Astrocyte of the spinal cord (primary cell): ENCODE measurements at regions not wholly inside any gene's neighbourhood (a gene's known extent, or its start where the extent isn't known, plus 50 kb on each side); places are given as distances from the start of the nearest gene placed in this dataset.

Experiments
- DNase-seq: peaks from one replicate; pipeline ENCODE4 v3.0.0; 2011; ENCODE audit warnings: low read depth, low spot score
- H3K4me3 ChIP-seq: 2 replicates; pipeline ENCODE4 v1.5.1; 2011; ENCODE audit warnings: low read depth, mild to moderate bottlenecking, low read length, moderate library complexity
- CTCF ChIP-seq: IDR thresholded peaks from 2 replicates; pipeline ENCODE4 v1.5.1; 2012; ENCODE audit warnings: low read depth, mild to moderate bottlenecking, low read length, inconsistent platforms
- in situ Hi-C: cut with HindIII; loops from 2 replicates; pipeline ENCODE4 v1.10.0; 2017; ENCODE audit warnings: low sequenced_read_pairs

GRCh38 chr12:88400302-88400701, 180.0 kb downstream of the KITLG start:
- no peak for DNase-seq
- no peak overlapping the region for H3K4me3 ChIP-seq
- no peak for TF ChIP-seq CTCF
- in situ Hi-C loops = no loop called here

DNA sequence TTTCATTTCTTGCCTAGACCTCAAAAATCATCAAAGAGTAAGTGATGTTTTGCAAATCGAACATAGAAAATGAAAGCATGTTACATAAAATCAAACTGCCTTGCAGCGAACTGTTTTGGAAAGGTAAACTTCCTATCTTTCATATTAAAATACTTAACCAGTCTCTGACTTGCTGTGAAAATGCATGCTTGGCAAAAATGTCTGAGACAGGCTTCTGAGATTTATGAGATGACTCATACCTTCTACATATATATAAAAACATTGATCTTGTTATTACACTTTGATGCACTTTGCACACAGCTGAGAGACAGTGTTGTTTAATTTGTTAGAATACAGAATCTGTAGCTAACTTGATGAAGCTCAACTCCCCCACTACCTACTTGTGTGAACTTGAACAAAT, 179.1 kb downstream of the KITLG start:
- peak; percentile 47 for DNase-seq
- in situ Hi-C loops = no loop called here
- no peak for TF ChIP-seq CTCF
- H3K4me3 ChIP-seq = no peak overlapping the region

- no peak for TF ChIP-seq CTCF
- in situ Hi-C loops = no loop called here
- DNase-seq = no peak
- no peak overlapping the region for H3K4me3 ChIP-seq
Measured at GRCh38 chr12:88406905-88407304, 173.4 kb downstream of the KITLG start.

GRCh38 chr12:88408823-88409222, 171.4 kb downstream of the KITLG start:
- in situ Hi-C loops = no loop called here
- no peak for DNase-seq
- TF ChIP-seq CTCF = no peak

GRCh38 chr12:88409257-88409656, 171.0 kb downstream of the KITLG start:
- DNase-seq = no peak
- no peak for TF ChIP-seq CTCF
- no peak overlapping the region for H3K4me3 ChIP-seq
- in situ Hi-C loops = no loop called here

More at GRCh38 chr12:88408823-88409222, 171.4 kb downstream of the KITLG start:
- no peak overlapping the region for H3K4me3 ChIP-seq

DNA sequence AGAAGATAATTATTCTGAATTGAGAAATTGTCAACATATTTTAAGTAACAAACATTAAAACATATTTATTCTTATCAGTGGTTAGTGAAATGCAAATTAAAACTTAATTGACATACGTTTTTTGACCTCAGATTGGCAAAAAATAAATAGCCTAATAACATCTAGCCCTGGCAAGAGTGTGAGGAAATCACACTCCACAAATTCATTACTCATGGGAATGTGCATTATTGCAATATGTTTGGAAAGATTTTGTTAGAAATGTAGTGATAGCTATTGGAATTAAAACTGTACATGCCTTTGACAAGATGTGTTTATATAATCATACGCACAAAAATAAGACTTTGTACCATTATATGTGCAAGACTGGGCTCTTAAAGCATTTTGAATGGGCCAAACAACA, 168.6 kb downstream of the KITLG start:
- H3K4me3 ChIP-seq = no peak overlapping the region
- DNase-seq = no peak
- in situ Hi-C loops = no loop called here
- no peak for TF ChIP-seq CTCF

GRCh38 chr12:88413646-88414045, 166.6 kb downstream of the KITLG start:
- TF ChIP-seq CTCF = no peak

More at GRCh38 chr12:88413646-88414045, 166.6 kb downstream of the KITLG start:
- no peak overlapping the region for H3K4me3 ChIP-seq
- DNase-seq = no peak
- in situ Hi-C loops = no loop called here
